PFSK-1 (cell line): ENCODE measurements at regions not wholly inside any gene's neighbourhood (a gene's known extent, or its start where the extent isn't known, plus 50 kb on each side); places are given as distances from the start of the nearest gene placed in this dataset.

ENCODE experiments used
- FOXP2 ChIP-seq: optimal IDR thresholded peaks from 2 replicates; pipeline ENCODE3; 2011; ENCODE audit warnings: borderline replicate concordance, control low read depth, inconsistent platforms; ENCODE audit not compliant: insufficient read depth; ENCODE audit errors: extremely low read length, extremely low read depth
- POLR2AphosphoS5 ChIP-seq: IDR thresholded peaks from 2 replicates; pipeline ENCODE4 v1.6.1; 2012; ENCODE audit warnings: low read depth, mild to moderate bottlenecking, control low read depth, low read length, moderate library complexity
- REST ChIP-seq, 2 experiments: IDR thresholded peaks; 2 replicates each; pipeline versions ENCODE4 v1.6.1 to v1.8.0; 2011 to 2012; ENCODE audit warnings: low read depth in 2 of 2, low read length in 2 of 2, control low read depth in 1 of 2, inconsistent platforms in 1 of 2, mild to moderate bottlenecking in 1 of 2, moderate library complexity in 1 of 2; ENCODE audit not compliant: insufficient read depth in 1 of 2
- SIN3A ChIP-seq: IDR thresholded peaks from 2 replicates; pipeline ENCODE4 v1.6.1; 2012; ENCODE audit warnings: mild to moderate bottlenecking, low read length, moderate library complexity, borderline replicate concordance; ENCODE audit not compliant: insufficient read depth
- TAF1 ChIP-seq: IDR thresholded peaks from 2 replicates; pipeline ENCODE4 v1.6.1; 2012; ENCODE audit warnings: low read length, control low read depth, borderline replicate concordance; ENCODE audit not compliant: insufficient read depth

- TF ChIP-seq TAF1, result no peak
- TF ChIP-seq SIN3A, result no peak
- TF ChIP-seq POLR2AphosphoS5, result no peak
- TF ChIP-seq FOXP2, result no peak
- no peak for TF ChIP-seq REST (IDR thresholded peaks at IDR 0.05; ENCODE audit: insufficient read depth in 1 of 2, low read depth in 2 of 2, low read length in 2 of 2)
These were observed 89.5 kb upstream of the ZNF438 start for GRCh38 chr10:31120961-31121685.

- TF ChIP-seq POLR2AphosphoS5 (no peak), REST (IDR thresholded peaks at IDR 0.05; ENCODE audit: insufficient read depth in 1 of 2, low read depth in 2 of 2, low read length in 2 of 2) (no peak), TAF1 (no peak), FOXP2 (no peak), SIN3A (no peak)
These were observed 90.3 kb upstream of the ZNF438 start for GRCh38 chr10:31121757-31122577.

- TF ChIP-seq POLR2AphosphoS5 (no peak), TAF1 (no peak), SIN3A (no peak), REST (IDR thresholded peaks at IDR 0.05; ENCODE audit: insufficient read depth in 1 of 2, low read depth in 2 of 2, low read length in 2 of 2) (no peak), FOXP2 (no peak)
These were observed 92.3 kb upstream of the ZNF438 start for GRCh38 chr10:31123946-31124345.

- TF ChIP-seq SIN3A, result no peak
- TF ChIP-seq REST (IDR thresholded peaks at IDR 0.05; ENCODE audit: insufficient read depth in 1 of 2, low read depth in 2 of 2, low read length in 2 of 2), result no peak
- no peak for TF ChIP-seq POLR2AphosphoS5
- TF ChIP-seq TAF1, result no peak
- no peak for TF ChIP-seq FOXP2
These were observed 93.2 kb upstream of the ZNF438 start for GRCh38 chr10:31124852-31125251.
